Loucy (cell line): ENCODE measurements at regions not wholly inside any gene's neighbourhood (a gene's known extent, or its start where the extent isn't known, plus 50 kb on each side); places are given as distances from the start of the nearest gene placed in this dataset.

Experiments used
- CTCF ChIP-seq: fragments of 200-600 bp; sonication (generic); conservative IDR thresholded peaks from 2 replicates; pipeline ENCODE4 v1.5.1; 2014; ENCODE audit warnings: mild to moderate bottlenecking, antibody characterized with exemption, low read length
- EZH2phosphoT487 ChIP-seq: fragments of 200-600 bp; IDR thresholded peaks from 2 replicates; pipeline ENCODE4 v1.6.1; 2018; ENCODE audit warnings: antibody characterized with exemption, mild to moderate bottlenecking, moderate library complexity, borderline replicate concordance

DNA sequence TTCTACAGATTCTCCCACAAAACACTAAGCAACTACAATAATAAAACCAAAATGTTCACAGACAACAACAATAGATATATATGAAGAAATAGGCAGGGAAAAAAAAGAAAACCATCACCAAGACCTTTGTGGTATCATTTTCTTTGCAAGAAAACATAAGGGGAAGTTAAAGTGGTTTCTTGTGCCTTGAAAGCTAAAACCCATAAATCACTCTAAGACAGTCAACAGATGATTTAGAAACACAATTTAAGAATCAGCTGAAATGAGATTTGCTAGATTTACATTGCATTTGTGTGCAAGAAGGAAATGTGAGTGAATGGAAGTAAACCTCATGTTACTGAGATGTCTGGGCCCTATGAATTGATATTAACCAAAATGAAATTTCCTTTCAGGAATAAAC, 1265.4 kb upstream of the GJE1 start:
- no peak for TF ChIP-seq CTCF
- TF ChIP-seq EZH2phosphoT487 = no peak
